ENCODE measurements at regions not wholly inside any gene's neighbourhood (a gene's known extent, or its start where the extent isn't known, plus 50 kb on each side); places are given as distances from the start of the nearest gene placed in this dataset.

- TF ChIP-seq EZH2 (IDR thresholded peaks at IDR 0.05; ENCODE audit: borderline replicate concordance, low read depth, low read length, severe bottlenecking) (no peak), CTCF (IDR thresholded peaks at IDR 0.05; ENCODE audit: borderline replicate concordance, extremely low read depth, low read length, poor library complexity, severe bottlenecking) (no peak)
- no peaks in the 10 kb centered on the region for H3K4me1 ChIP-seq (ENCODE audit: insufficient read depth, low read length)
- H3K79me2 ChIP-seq (ENCODE audit: insufficient read depth, low read length): no peaks in the 10 kb centered on the region
- DNase-seq (no peak), ATAC-seq (ENCODE audit: insufficient read depth, low read depth) (no peak)
- no peak overlapping the region for H3K4me3 ChIP-seq (ENCODE audit: low read depth in 1 of 2, low read length in 2 of 2)
- H3K27me3 ChIP-seq (ENCODE audit: insufficient read depth, low read length, poor library complexity): no peaks in the 10 kb centered on the region
- no peaks in the 10 kb centered on the region for H3K36me3 ChIP-seq (ENCODE audit: insufficient read depth, low read length)
- no peak overlapping the region for H2AFZ ChIP-seq (ENCODE audit: low read depth, low read length)
- no peak overlapping the region for H3K4me2 ChIP-seq (ENCODE audit: insufficient read depth, low read length)
- no peak overlapping the region for H3K27ac ChIP-seq (ENCODE audit: low read length)
- no peak overlapping the region for H3K9ac ChIP-seq (ENCODE audit: low read depth, low read length)
- no peaks in the 10 kb centered on the region for H3K9me3 ChIP-seq (ENCODE audit: insufficient read depth, low read length, severe bottlenecking)
- no peaks in the 10 kb centered on the region for H4K20me1 ChIP-seq (ENCODE audit: insufficient read depth, low read length)
Observed at GRCh38 chr5:68793993-68794392, 299.8 kb upstream of the SLC30A5 start.

- no peaks in the 10 kb centered on the region for H4K20me1 ChIP-seq (ENCODE audit: insufficient read depth, low read length)
- no peak for TF ChIP-seq CTCF (IDR thresholded peaks at IDR 0.05; ENCODE audit: borderline replicate concordance, extremely low read depth, low read length, poor library complexity, severe bottlenecking)
- TF ChIP-seq EZH2 (IDR thresholded peaks at IDR 0.05; ENCODE audit: borderline replicate concordance, low read depth, low read length, severe bottlenecking): no peak
- H3K36me3 ChIP-seq (ENCODE audit: insufficient read depth, low read length): no peaks in the 10 kb centered on the region
- no peak overlapping the region for H3K4me2 ChIP-seq (ENCODE audit: insufficient read depth, low read length)
- H3K27ac ChIP-seq (ENCODE audit: low read length): no peak overlapping the region
- no peak overlapping the region for H3K9ac ChIP-seq (ENCODE audit: low read depth, low read length)
- H3K27me3 ChIP-seq (ENCODE audit: insufficient read depth, low read length, poor library complexity): no peaks in the 10 kb centered on the region
- no peaks in the 10 kb centered on the region for H3K79me2 ChIP-seq (ENCODE audit: insufficient read depth, low read length)
- H2AFZ ChIP-seq (ENCODE audit: low read depth, low read length): no peak overlapping the region
- ATAC-seq (ENCODE audit: insufficient read depth, low read depth) (no peak), DNase-seq (no peak)
- H3K4me3 ChIP-seq (ENCODE audit: low read depth in 1 of 2, low read length in 2 of 2): no peak overlapping the region
- H3K9me3 ChIP-seq (ENCODE audit: insufficient read depth, low read length, severe bottlenecking): no peaks in the 10 kb centered on the region
- H3K4me1 ChIP-seq (ENCODE audit: insufficient read depth, low read length): no peaks in the 10 kb centered on the region
Observed at GRCh38 chr5:68795190-68795589, 298.6 kb upstream of the SLC30A5 start.

- Histone ChIP-seq H3K9me3 (ENCODE audit: insufficient read depth, low read length, severe bottlenecking) (no peaks in the 10 kb centered on the region), H3K9ac (ENCODE audit: low read depth, low read length) (no peak overlapping the region), H3K4me3 (ENCODE audit: low read depth in 1 of 2, low read length in 2 of 2) (no peak overlapping the region), H2AFZ (ENCODE audit: low read depth, low read length) (no peak overlapping the region), H3K27ac (ENCODE audit: low read length) (no peak overlapping the region), H3K36me3 (ENCODE audit: insufficient read depth, low read length) (no peaks in the 10 kb centered on the region), H3K4me1 (ENCODE audit: insufficient read depth, low read length) (no peaks in the 10 kb centered on the region), H4K20me1 (ENCODE audit: insufficient read depth, low read length) (no peaks in the 10 kb centered on the region), H3K27me3 (ENCODE audit: insufficient read depth, low read length, poor library complexity) (no peaks in the 10 kb centered on the region), H3K4me2 (ENCODE audit: insufficient read depth, low read length) (no peak overlapping the region), H3K79me2 (ENCODE audit: insufficient read depth, low read length) (no peaks in the 10 kb centered on the region)
- ATAC-seq (ENCODE audit: insufficient read depth, low read depth) (no peak), DNase-seq (no peak)
- TF ChIP-seq EZH2 (IDR thresholded peaks at IDR 0.05; ENCODE audit: borderline replicate concordance, low read depth, low read length, severe bottlenecking) (no peak), CTCF (IDR thresholded peaks at IDR 0.05; ENCODE audit: borderline replicate concordance, extremely low read depth, low read length, poor library complexity, severe bottlenecking) (no peak)
Observed at GRCh38 chr5:68798877-68799843, 294.7 kb upstream of the SLC30A5 start.

All from DND-41 (cell line).